OCI-LY1 (cell line): ENCODE measurements at regions not wholly inside any gene's neighbourhood (a gene's known extent, or its start where the extent isn't known, plus 50 kb on each side); places are given as distances from the start of the nearest gene placed in this dataset.

ENCODE experiments used
- EZH2 ChIP-seq: fragments of 200-600 bp; sonication (generic), shearing (Covaris generic); IDR thresholded peaks from 2 replicates; pipeline ENCODE4 v1.8.0; 2017; ENCODE audit warnings: borderline replicate concordance, mixed run types, mild to moderate bottlenecking, antibody characterized with exemption, low read length, moderate library complexity, mixed read lengths
- TF ChIP-seq, protein P1 (sequence below): fragments of 200-600 bp; sonication (generic), shearing (Covaris generic); IDR thresholded peaks from 2 replicates; pipeline ENCODE4 v1.5.1; 2017; ENCODE audit warnings: mild to moderate bottlenecking, antibody characterized with exemption, low read length, moderate library complexity, mixed read lengths

DNA sequence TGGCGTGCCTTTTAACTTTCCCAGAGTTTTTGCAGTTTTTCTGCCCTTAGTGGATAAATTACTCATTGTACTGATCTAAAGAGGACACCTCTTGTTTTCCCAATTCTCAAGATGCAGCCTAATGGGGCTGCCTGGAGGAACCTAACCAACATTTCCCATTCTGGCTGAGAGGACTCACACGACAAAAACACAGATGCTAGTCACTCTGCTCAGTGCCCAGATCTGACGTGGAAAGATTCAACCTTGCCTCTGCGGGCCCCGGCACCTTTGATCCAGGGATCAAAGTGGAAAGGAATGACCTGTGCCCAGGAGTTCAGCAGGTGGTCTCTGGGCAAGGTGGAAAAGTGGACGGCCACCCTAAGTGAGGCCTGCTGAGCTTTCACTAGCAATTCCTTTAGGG lies 162.4 kb upstream of the FMN2 start:
- TF ChIP-seq, protein P1, sequence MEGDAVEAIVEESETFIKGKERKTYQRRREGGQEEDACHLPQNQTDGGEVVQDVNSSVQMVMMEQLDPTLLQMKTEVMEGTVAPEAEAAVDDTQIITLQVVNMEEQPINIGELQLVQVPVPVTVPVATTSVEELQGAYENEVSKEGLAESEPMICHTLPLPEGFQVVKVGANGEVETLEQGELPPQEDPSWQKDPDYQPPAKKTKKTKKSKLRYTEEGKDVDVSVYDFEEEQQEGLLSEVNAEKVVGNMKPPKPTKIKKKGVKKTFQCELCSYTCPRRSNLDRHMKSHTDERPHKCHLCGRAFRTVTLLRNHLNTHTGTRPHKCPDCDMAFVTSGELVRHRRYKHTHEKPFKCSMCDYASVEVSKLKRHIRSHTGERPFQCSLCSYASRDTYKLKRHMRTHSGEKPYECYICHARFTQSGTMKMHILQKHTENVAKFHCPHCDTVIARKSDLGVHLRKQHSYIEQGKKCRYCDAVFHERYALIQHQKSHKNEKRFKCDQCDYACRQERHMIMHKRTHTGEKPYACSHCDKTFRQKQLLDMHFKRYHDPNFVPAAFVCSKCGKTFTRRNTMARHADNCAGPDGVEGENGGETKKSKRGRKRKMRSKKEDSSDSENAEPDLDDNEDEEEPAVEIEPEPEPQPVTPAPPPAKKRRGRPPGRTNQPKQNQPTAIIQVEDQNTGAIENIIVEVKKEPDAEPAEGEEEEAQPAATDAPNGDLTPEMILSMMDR, result no peak
- TF ChIP-seq EZH2, result no peak
